Stimulated activated CD4-positive, alpha-beta T cell treated with anti-CD3 and anti-CD28 coated beads, Interleukin-15, amount 100 ng/mL, for 24 hours (primary cell): ENCODE measurements at regions not wholly inside any gene's neighbourhood (a gene's known extent, or its start where the extent isn't known, plus 50 kb on each side); places are given as distances from the start of the nearest gene placed in this dataset.

ENCODE experiments used
- DNase-seq: peaks from one replicate; pipeline ENCODE4 v3.0.0-alpha.2; 2020

GRCh38 chr13:72150502-72150901 is 283.5 kb upstream of the DACH1 start:
- DNase-seq: no peak

DNA sequence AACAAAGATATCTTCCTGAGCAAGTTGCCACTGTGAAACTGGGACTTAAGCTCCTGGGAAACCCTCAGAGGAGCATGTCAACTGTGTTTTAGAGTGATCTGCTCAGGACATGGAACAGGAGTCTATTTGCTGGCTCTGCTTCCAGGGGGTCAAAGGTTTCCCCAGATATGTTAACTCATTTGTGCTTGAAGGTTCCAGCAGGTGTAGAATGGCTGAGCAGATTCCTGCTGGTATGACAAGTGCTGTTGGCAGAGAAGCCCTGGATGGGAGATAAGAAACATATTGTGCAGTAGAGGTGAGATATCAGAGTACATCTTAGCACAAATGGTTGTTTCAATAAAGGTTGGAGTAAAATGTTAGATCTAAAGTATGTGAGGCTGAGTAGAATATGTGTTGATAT is 282.7 kb upstream of the DACH1 start:
- no peak for DNase-seq

- DNase-seq: no peak
Measured at GRCh38 chr13:72146816-72147215, 279.8 kb upstream of the DACH1 start.

DNA sequence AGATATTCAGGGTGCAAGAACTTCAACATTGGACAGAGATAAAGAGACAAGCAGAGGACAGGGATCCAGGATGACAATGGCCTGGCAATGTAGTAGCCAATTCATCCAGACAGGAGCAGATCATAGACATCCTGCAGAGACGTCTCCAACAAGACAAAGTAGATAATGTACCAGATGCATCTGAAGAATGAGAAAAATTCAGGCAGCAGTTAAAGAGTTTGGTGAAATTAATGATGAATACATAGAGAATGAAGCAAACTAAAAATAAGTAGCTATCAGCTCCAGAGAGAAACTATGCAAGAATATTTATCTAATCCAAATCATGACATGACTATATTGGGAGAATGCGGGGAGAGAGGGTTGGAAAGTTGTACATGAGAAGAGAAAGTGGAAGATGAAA is 278.4 kb upstream of the DACH1 start:
- DNase-seq: no peak

DNA sequence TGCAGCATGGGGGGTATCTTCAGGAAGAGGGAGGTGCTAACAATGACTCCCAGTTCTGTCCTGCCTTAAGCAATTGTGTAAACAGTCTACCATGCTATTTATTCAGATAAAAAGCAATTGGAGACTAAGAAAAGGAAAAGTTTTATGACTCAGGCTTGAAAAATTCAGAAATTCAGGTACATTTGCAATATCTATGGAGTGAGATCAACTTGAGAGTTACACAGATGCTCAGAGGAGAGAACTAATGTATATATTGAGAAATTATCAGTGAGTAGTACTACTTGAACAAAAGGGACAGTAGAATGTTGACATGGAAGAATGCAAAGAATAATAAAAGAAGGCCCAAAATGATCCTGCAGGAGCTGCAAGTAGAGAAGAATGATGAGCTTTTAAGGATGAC is 277.6 kb upstream of the DACH1 start:
- no peak for DNase-seq

- no peak for DNase-seq
Measured at GRCh38 chr13:72141855-72142519, 275.0 kb upstream of the DACH1 start.

GRCh38 chr13:72139192-72139591 is 272.2 kb upstream of the DACH1 start:
- DNase-seq: no peak

DNA sequence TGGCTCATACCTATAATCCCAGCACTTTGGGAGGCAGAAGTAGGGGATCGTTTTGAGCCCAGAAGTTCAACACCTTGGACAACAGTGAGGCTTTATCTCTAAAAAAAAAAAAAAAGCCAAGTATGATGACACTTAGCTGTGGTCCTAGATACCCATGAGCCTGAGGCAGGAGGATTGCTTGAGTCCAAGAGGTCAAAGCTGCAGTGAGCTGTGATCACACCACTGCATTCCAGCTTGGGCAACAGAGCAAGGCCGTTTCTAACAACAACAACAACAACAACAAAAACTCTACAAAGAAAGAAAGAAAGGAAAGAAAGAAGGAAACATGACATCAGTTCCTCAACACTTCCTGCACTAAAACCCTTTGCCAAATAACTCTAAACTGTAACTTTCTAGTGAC is 265.1 kb upstream of the DACH1 start:
- DNase-seq: no peak

DNA sequence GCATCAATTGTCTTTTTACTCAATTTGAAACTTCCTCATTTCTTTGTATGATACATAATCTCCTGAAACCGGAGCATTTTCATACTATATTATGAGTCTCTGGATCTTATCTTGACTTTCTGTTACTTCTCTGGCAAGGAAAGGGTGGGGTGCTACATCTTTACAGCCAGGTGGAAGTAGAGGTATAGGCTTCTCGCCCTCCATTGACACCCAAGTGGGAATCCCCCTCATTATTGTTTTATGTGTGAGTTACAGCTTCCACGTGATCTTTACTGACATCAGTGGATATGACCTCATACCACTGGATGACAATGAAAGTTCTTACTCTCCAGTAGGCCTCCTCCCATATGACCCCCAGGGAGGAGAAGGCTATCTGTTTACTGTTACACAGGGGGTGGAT is 262.1 kb upstream of the DACH1 start:
- no peak for DNase-seq

DNA sequence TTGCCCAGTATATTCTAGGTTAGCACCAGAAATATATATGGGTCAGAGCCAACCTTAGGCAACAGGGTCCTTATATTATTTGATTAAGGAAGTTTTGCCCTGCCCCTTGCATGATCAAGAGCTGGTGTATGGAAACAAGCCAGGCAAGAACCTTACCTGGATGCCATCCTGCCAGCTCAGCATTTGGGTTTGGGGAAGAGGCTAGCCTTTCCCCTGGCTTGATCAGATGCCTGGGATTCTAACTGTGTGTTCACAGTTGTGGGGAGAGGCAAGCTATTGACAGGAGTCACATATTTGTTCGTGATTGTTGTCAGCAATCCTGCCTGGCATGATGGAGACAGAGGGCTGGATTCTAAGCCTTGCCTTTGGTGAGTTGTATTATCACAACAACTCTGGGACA is 260.0 kb upstream of the DACH1 start:
- no peak for DNase-seq

DNA sequence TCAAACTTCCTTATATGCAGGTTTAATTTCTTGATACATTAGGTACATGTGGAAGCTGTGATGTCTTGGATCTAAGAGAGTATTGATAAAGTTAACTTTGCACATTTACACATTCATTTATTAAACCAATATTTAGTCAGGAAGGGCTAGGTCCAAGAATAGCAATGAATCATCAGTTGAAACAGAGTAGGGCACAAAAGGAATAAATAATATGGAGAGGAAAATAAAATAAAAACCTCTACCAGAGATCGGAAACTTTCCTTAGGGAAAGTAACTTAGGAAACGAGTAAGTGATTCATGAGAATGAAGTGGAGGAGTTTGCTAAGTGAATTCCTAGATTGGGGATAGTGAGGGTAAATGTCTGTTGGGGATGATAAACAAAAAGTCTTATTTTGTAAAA is 259.4 kb upstream of the DACH1 start:
- no peak for DNase-seq

- no peak for DNase-seq
Measured at GRCh38 chr13:72125561-72125960, 258.6 kb upstream of the DACH1 start.

DNA sequence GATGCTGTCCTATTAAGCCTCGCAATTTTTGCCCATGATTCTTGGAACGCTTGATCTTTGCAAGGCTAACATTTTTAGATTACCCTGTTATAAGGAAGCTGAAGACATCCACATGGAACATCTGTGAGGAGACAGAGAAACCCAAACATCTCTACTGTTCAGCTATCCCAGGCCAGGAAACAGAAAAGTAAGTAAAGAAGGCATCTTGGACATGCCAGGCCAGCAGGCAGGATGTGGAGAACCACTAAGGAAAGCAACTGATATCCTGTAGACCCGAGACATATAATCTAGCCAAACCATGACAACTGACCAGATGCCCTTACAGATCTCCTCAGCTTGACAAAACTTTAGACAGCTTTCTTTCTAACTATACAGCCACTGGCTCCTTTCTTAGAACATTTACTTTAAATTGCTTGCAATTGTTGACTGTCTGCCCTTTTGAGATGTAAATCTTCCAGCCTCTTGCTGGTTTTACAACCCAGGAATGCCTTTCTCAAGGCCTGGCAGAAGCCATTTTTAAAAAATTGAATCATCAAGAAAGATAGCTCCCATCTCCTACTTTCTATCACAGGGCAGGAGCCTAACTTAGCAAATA is 255.8 kb upstream of the DACH1 start:
- no peak for DNase-seq

- no peak for DNase-seq
Measured at GRCh38 chr13:72121466-72121865, 254.5 kb upstream of the DACH1 start.

GRCh38 chr13:72120632-72121031 is 253.6 kb upstream of the DACH1 start:
- no peak for DNase-seq

- no peak for DNase-seq
Measured at GRCh38 chr13:72113931-72114330, 246.9 kb upstream of the DACH1 start.

DNA sequence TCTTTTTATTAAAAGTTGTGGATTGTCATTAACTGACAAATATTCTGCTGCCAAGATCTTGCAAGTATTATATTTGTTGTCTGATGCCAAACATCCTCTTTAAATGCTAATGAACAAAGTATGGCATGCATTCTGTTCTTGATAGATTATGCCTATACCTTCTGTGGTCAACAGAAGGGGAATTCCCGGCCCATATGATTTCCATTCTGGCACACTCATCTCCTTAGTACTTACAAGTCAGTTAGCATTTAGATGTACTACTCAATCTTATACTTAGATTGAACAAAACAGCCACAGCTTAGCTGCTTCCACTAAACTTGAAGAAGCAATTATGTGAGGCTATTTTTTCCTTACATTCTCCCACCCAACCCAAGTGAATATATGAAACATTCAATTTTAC is 246.1 kb upstream of the DACH1 start:
- DNase-seq: no peak

- DNase-seq: no peak
Measured at GRCh38 chr13:72112216-72112615, 245.2 kb upstream of the DACH1 start.

DNA sequence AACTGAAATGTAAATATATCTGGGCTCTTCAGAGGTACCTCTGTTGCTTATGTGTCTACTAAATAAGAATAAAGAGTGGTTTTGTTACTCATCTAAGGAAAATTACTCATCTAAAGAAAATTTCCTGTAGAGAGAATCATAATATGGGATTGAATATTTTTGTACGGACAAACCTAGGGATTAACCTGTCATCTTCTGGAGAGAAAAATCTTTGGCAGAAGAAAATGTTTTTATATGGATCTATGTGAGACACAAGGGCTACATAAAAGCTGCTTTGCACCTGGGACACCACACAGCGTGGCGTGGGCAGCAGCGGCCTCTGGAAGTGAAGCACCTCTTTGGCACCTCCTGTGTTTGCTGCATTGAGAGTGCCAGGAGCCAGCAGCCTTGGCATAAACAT is 242.9 kb upstream of the DACH1 start:
- no peak for DNase-seq

DNA sequence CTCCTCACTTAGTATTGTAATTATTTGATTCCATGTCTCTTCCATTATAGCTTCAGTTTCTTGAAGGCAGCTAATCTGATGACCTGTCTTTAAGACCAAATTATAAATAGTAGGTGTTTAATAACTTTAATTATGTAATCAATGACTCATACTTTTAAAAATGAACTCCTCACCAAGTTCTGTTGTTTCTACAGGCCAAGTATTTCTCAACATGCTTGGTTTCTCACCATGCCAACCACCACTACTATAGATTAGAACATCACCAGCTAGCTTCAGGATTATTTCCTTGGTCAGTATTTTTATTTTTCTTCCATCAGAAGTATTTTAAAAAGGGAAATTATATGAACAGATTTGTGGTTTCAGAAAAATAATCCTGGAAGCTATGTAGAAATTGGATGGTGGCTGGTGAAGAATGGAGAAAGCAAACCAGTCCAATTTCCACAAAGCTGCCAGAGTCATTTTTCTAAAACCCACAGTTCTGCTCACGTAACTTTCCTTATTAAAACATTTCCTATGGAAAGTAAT is 237.7 kb upstream of the DACH1 start:
- DNase-seq: no peak

GRCh38 chr13:72101768-72102400 is 234.9 kb upstream of the DACH1 start:
- DNase-seq: no peak

- no peak for DNase-seq
Measured at GRCh38 chr13:72100339-72100738, 233.3 kb upstream of the DACH1 start.

- no peak for DNase-seq
Measured at GRCh38 chr13:72097568-72097967, 230.6 kb upstream of the DACH1 start.

DNA sequence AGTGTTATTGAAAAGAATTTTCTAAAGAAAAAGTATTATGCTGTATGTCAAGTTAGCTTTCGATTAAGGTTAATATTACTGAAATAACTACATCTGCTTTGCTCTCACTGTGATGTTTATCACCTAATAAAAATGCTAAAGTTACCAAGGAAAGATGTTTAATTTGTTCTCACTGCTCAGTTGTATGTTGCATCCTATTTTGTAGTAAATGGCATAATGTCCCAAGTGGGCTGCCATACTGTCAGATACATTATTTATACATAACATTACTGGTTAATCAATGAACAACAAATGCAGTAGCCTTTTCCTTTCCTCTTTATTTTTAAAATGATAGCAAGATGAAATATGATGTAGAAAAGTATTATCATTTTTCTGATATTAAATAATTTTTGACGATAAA is 226.3 kb upstream of the DACH1 start:
- no peak for DNase-seq

DNA sequence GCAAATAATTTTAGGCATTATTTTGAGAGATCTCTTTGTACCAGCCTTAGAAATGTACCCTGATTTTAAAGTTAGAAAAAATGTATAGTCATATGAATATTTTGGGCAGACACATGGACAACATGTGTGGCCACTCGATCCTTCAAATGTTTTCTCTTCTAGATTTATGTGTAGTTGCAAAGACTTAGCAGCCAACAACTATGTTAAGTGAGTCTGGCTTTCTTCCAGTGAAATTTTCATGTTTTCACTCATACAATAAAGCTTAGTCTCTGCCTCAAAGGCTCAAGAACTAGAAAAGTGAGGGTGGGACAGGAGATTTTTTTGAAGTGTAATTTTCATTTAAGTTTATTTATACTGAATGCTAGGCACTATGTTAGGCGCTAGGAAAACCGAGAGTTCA is 207.7 kb upstream of the DACH1 start:
- DNase-seq: no peak
